Activated CD4-positive, alpha-beta memory T cell treated with anti-CD3 and anti-CD28 coated beads for 36 hours (primary cell): ENCODE measurements at regions not wholly inside any gene's neighbourhood (a gene's known extent, or its start where the extent isn't known, plus 50 kb on each side); places are given as distances from the start of the nearest gene placed in this dataset.

Experiments
- CTCF ChIA-PET: fragments of 350-600 bp; sonication (Branson Sonifier 250); formaldehyde crosslinking; loops from one replicate; lab custom pipeline; 2021; ENCODE audit warnings: antibody characterized with exemption, inconsistent platforms; lab: Charles Lee
- POLR2A ChIA-PET: fragments of 350-600 bp; sonication (Branson Sonifier 250); formaldehyde crosslinking; loops from one replicate; lab custom pipeline; 2021; ENCODE audit warnings: antibody characterized with exemption; lab: Charles Lee
- DNase-seq: peaks from one replicate; pipeline ENCODE4 v3.0.0-alpha.2; 2020
- H3K27ac Mint-ChIP-seq: one replicate; pipeline ENCODE4 v1.8.0; 2021; ENCODE audit warnings: mixed read lengths
- H3K27me3 Mint-ChIP-seq: one replicate; pipeline ENCODE4 v1.8.0; 2021; ENCODE audit warnings: mixed read lengths
- H3K36me3 Mint-ChIP-seq: one replicate; pipeline ENCODE4 v1.8.0; 2021; ENCODE audit warnings: mixed read lengths
- H3K4me1 Mint-ChIP-seq: one replicate; pipeline ENCODE4 v1.8.0; 2021; ENCODE audit warnings: low read depth, mixed read lengths
- H3K4me3 Mint-ChIP-seq: one replicate; pipeline ENCODE4 v1.8.0; 2021; ENCODE audit warnings: mild to moderate bottlenecking, mixed read lengths
- H3K9me3 Mint-ChIP-seq: one replicate; pipeline ENCODE4 v1.8.0; 2021; ENCODE audit warnings: mixed read lengths
- intact Hi-C: fragments of 100-400 bp; cut with micrococcal nuclease; formaldehyde crosslinking; loops from one replicate; pipeline ENCODE4 v1.15.1; 2023

GRCh38 chr3:148582126-148582525, 115.6 kb upstream of the AGTR1 start:
- POLR2A ChIA-PET: no interaction called here
- Mint-ChIP-seq H3K36me3 (no peaks in the 10 kb centered on the region), H3K4me3 (no peak overlapping the region), H3K9me3 (peaks cover 4% of the 10 kb centered on the region), H3K4me1 (no peaks in the 10 kb centered on the region), H3K27ac (no peak overlapping the region), H3K27me3 (no peaks in the 10 kb centered on the region)
- CTCF ChIA-PET: interaction anchor here (0.6 kb wide), 1 partner anchor 13 kb away, joined by 3 read pairs; no protein-coding TSS in a partner anchor
- intact Hi-C loops: no loop called here
- no peak for DNase-seq

- no peak for DNase-seq
- H3K27me3 Mint-ChIP-seq: no peaks in the 10 kb centered on the region
- ChIA-PET CTCF (no interaction called here), POLR2A (no interaction called here)
- no peak overlapping the region for H3K27ac Mint-ChIP-seq
- no peak overlapping the region for H3K4me3 Mint-ChIP-seq
- H3K36me3 Mint-ChIP-seq: no peaks in the 10 kb centered on the region
- H3K4me1 Mint-ChIP-seq: no peaks in the 10 kb centered on the region
- H3K9me3 Mint-ChIP-seq: peaks cover 2% of the 10 kb centered on the region
- intact Hi-C loops: no loop called here
Observed at GRCh38 chr3:148583793-148584192, 113.9 kb upstream of the AGTR1 start.

GRCh38 chr3:148584438-148584837, 113.3 kb upstream of the AGTR1 start:
- Mint-ChIP-seq H3K36me3 (no peaks in the 10 kb centered on the region), H3K9me3 (no peaks in the 10 kb centered on the region), H3K27me3 (no peaks in the 10 kb centered on the region), H3K27ac (no peak overlapping the region), H3K4me3 (no peak overlapping the region), H3K4me1 (no peaks in the 10 kb centered on the region)
- intact Hi-C loops: no loop called here
- ChIA-PET CTCF (no interaction called here), POLR2A (no interaction called here)
- no peak for DNase-seq

- Mint-ChIP-seq H3K27ac (no peak overlapping the region), H3K9me3 (no peaks in the 10 kb centered on the region), H3K4me1 (no peaks in the 10 kb centered on the region), H3K36me3 (no peaks in the 10 kb centered on the region), H3K27me3 (no peaks in the 10 kb centered on the region), H3K4me3 (no peak overlapping the region)
- CTCF ChIA-PET: interaction anchor here (0.6 kb wide), 1 partner anchor 14 kb away, joined by 4 read pairs; no protein-coding TSS in a partner anchor
- POLR2A ChIA-PET: no interaction called here
- no peak for DNase-seq
- intact Hi-C loops: no loop called here
Observed at GRCh38 chr3:148585671-148586379, 111.9 kb upstream of the AGTR1 start.

GRCh38 chr3:148588291-148588690, 109.4 kb upstream of the AGTR1 start:
- ChIA-PET POLR2A (no interaction called here), CTCF (no interaction called here)
- no peaks in the 10 kb centered on the region for H3K27me3 Mint-ChIP-seq
- H3K9me3 Mint-ChIP-seq: peaks cover 2% of the 10 kb centered on the region
- H3K4me1 Mint-ChIP-seq: no peaks in the 10 kb centered on the region
- no peak overlapping the region for H3K27ac Mint-ChIP-seq
- H3K4me3 Mint-ChIP-seq: no peak overlapping the region
- DNase-seq: no peak
- intact Hi-C loops: no loop called here
- H3K36me3 Mint-ChIP-seq: no peaks in the 10 kb centered on the region

GRCh38 chr3:148591525-148591924, 106.2 kb upstream of the AGTR1 start:
- intact Hi-C loops: no loop called here
- H3K4me1 Mint-ChIP-seq: no peaks in the 10 kb centered on the region
- no peak overlapping the region for H3K4me3 Mint-ChIP-seq
- ChIA-PET POLR2A (no interaction called here), CTCF (no interaction called here)
- H3K9me3 Mint-ChIP-seq: peaks cover 2% of the 10 kb centered on the region
- DNase-seq: no peak
- H3K27ac Mint-ChIP-seq: no peak overlapping the region
- no peaks in the 10 kb centered on the region for H3K27me3 Mint-ChIP-seq
- H3K36me3 Mint-ChIP-seq: no peaks in the 10 kb centered on the region

GRCh38 chr3:148598619-148599018, 99.1 kb upstream of the AGTR1 start:
- intact Hi-C loops: no loop called here
- Mint-ChIP-seq H3K27ac (no peak overlapping the region), H3K27me3 (no peaks in the 10 kb centered on the region), H3K4me1 (no peaks in the 10 kb centered on the region), H3K36me3 (no peaks in the 10 kb centered on the region), H3K9me3 (no peaks in the 10 kb centered on the region), H3K4me3 (no peak overlapping the region)
- POLR2A ChIA-PET: no interaction called here
- CTCF ChIA-PET: no interaction called here
- no peak for DNase-seq

- intact Hi-C loops: no loop called here
- H3K36me3 Mint-ChIP-seq: no peaks in the 10 kb centered on the region
- H3K4me3 Mint-ChIP-seq: no peak overlapping the region
- no peaks in the 10 kb centered on the region for H3K9me3 Mint-ChIP-seq
- ChIA-PET CTCF (interaction anchor here (0.7 kb wide), 1 partner anchor 14 kb away, joined by 4 read pairs; no protein-coding TSS in a partner anchor), POLR2A (no interaction called here)
- H3K27me3 Mint-ChIP-seq: no peaks in the 10 kb centered on the region
- no peaks in the 10 kb centered on the region for H3K4me1 Mint-ChIP-seq
- no peak for DNase-seq
- no peak overlapping the region for H3K27ac Mint-ChIP-seq
Observed at GRCh38 chr3:148599481-148599880, 98.2 kb upstream of the AGTR1 start.

- Mint-ChIP-seq H3K4me3 (no peak overlapping the region), H3K27ac (no peak overlapping the region), H3K4me1 (no peaks in the 10 kb centered on the region), H3K36me3 (no peaks in the 10 kb centered on the region), H3K27me3 (no peaks in the 10 kb centered on the region), H3K9me3 (no peaks in the 10 kb centered on the region)
- ChIA-PET CTCF (no interaction called here), POLR2A (no interaction called here)
- intact Hi-C loops: no loop called here
- DNase-seq: no peak
Observed at GRCh38 chr3:148600440-148600839, 97.3 kb upstream of the AGTR1 start.

GRCh38 chr3:148600902-148601765, 96.6 kb upstream of the AGTR1 start:
- H3K4me3 Mint-ChIP-seq: no peak overlapping the region

GRCh38 chr3:148601766-148602685, 95.7 kb upstream of the AGTR1 start:
- H3K4me3 Mint-ChIP-seq: no peak overlapping the region
- intact Hi-C loops: no loop called here
- H3K4me1 Mint-ChIP-seq: no peaks in the 10 kb centered on the region
- DNase-seq: no peak
- H3K27ac Mint-ChIP-seq: no peak overlapping the region
- no peaks in the 10 kb centered on the region for H3K36me3 Mint-ChIP-seq
- no peaks in the 10 kb centered on the region for H3K9me3 Mint-ChIP-seq
- POLR2A ChIA-PET: no interaction called here
- CTCF ChIA-PET: no interaction called here
- no peaks in the 10 kb centered on the region for H3K27me3 Mint-ChIP-seq

More at GRCh38 chr3:148600902-148601765, 96.6 kb upstream of the AGTR1 start:
- Mint-ChIP-seq H3K27ac (no peak overlapping the region), H3K9me3 (no peaks in the 10 kb centered on the region), H3K27me3 (no peaks in the 10 kb centered on the region), H3K36me3 (no peaks in the 10 kb centered on the region), H3K4me1 (no peaks in the 10 kb centered on the region)
- POLR2A ChIA-PET: no interaction called here
- intact Hi-C loops: no loop called here
- CTCF ChIA-PET: no interaction called here
- no peak for DNase-seq
